ENCODE measurements at regions not wholly inside any gene's neighbourhood (a gene's known extent, or its start where the extent isn't known, plus 50 kb on each side); places are given as distances from the start of the nearest gene placed in this dataset.
"Not testable (repeated sequence)": the region's sequence is repeated elsewhere in the genome, so short reads cannot be mapped to it uniquely, and the experiment has no call there.

- Histone ChIP-seq H3K27ac (no peak overlapping the region), H3K9me3 (no peaks in the 10 kb centered on the region), H3K4me1 (no peaks in the 10 kb centered on the region), H3K36me3 (no peaks in the 10 kb centered on the region), H3K4me3 (no peak overlapping the region), H3K27me3 (replicated peaks in 1 of 7) (no peaks in the 10 kb centered on the region)
- no peak for TF ChIP-seq CTCF (IDR thresholded peaks at IDR 0.05 in 8 of 11, conservative IDR thresholded peaks at IDR 0.05 in 3 of 11)
- DNase-seq: no peak
- intact Hi-C loops (cut with DNase I; ENCODE audit: low total_unique reads): no loop called here
- WGBS, 5 donors: 75 to 85% (median 81%) methylated on average over 2 of the region's 2 CpGs
Observed at GRCh38 chr5:85345818-85346217, 961.1 kb upstream of the EDIL3 start.

GRCh38 chr5:85357309-85357708 is 972.6 kb upstream of the EDIL3 start:
- H3K4me3 ChIP-seq: no peak overlapping the region
- intact Hi-C loops (cut with DNase I; ENCODE audit: low total_unique reads): no loop called here
- no peaks in the 10 kb centered on the region for H3K27me3 ChIP-seq (replicated peaks in 1 of 7)
- no peak overlapping the region for H3K27ac ChIP-seq
- H3K4me1 ChIP-seq: no peaks in the 10 kb centered on the region
- no peak for DNase-seq
- no peaks in the 10 kb centered on the region for H3K36me3 ChIP-seq
- no peaks in the 10 kb centered on the region for H3K9me3 ChIP-seq
- TF ChIP-seq POLR2A (IDR thresholded peaks at IDR 0.05) (no peak), POLR2AphosphoS5 (IDR thresholded peaks at IDR 0.05) (no peak), CTCF (IDR thresholded peaks at IDR 0.05 in 8 of 11, conservative IDR thresholded peaks at IDR 0.05 in 3 of 11) (no peak)
- WGBS, 5 donors: 78 to 97% (median 86%) methylated on average over 1 of the region's 1 CpG

- 36 to 45% (median 41%) methylated on average over 4 of the region's 4 CpGs for WGBS, 5 donors
- no peak overlapping the region for H3K27ac ChIP-seq
Observed at GRCh38 chr5:85375525-85375924, 990.8 kb upstream of the EDIL3 start.

GRCh38 chr5:85388770-85389169 is 1004.1 kb upstream of the EDIL3 start:
- Histone ChIP-seq H3K27me3 (replicated peaks in 1 of 7) (no peaks in the 10 kb centered on the region), H3K27ac (no peak overlapping the region), H3K36me3 (no peaks in the 10 kb centered on the region), H3K9me3 (peaks cover 0 to 21% (median 14%) of the 10 kb centered on the region in 8 donors), H3K4me3 (no peak overlapping the region), H3K4me1 (no peaks in the 10 kb centered on the region)
- WGBS, 5 donors: 82 to 89% (median 84%) methylated on average over 3 of the region's 3 CpGs
- no peak for DNase-seq
- intact Hi-C loops (cut with DNase I; ENCODE audit: low total_unique reads): no loop called here
- TF ChIP-seq POLR2AphosphoS5 (IDR thresholded peaks at IDR 0.05): no peak
- no peak for TF ChIP-seq POLR2A (IDR thresholded peaks at IDR 0.05)
- TF ChIP-seq CTCF (IDR thresholded peaks at IDR 0.05 in 8 of 11, conservative IDR thresholded peaks at IDR 0.05 in 3 of 11): no peak

More at GRCh38 chr5:85375525-85375924, 990.8 kb upstream of the EDIL3 start:
- H3K4me3 ChIP-seq: no peak overlapping the region
- DNase-seq: no peak
- intact Hi-C loops (cut with DNase I; ENCODE audit: low total_unique reads): no loop called here
- no peaks in the 10 kb centered on the region for H3K27me3 ChIP-seq (replicated peaks in 1 of 7)
- H3K9me3 ChIP-seq: peaks cover 0 to 4% (median 0%) of the 10 kb centered on the region in 8 donors
- TF ChIP-seq POLR2AphosphoS5 (IDR thresholded peaks at IDR 0.05) (no peak), POLR2A (IDR thresholded peaks at IDR 0.05) (no peak), CTCF (IDR thresholded peaks at IDR 0.05 in 8 of 11, conservative IDR thresholded peaks at IDR 0.05 in 3 of 11) (no peak)
- H3K4me1 ChIP-seq: no peaks in the 10 kb centered on the region
- H3K36me3 ChIP-seq: no peaks in the 10 kb centered on the region

- H3K27me3 ChIP-seq (replicated peaks in 1 of 7); DNase-seq; H3K9me3 ChIP-seq; H3K4me3 ChIP-seq; H3K4me1 ChIP-seq; H3K36me3 ChIP-seq; intact Hi-C loops (cut with DNase I; ENCODE audit: low total_unique reads); H3K27ac ChIP-seq: not testable (repeated sequence)
- WGBS, 5 donors: 73 to 97% (median 85%) methylated on average over 8 of the region's 8 CpGs
Observed at GRCh38 chr5:85392309-85392708, 1007.6 kb upstream of the EDIL3 start.
